ENCODE measurements at regions not wholly inside any gene's neighbourhood (a gene's known extent, or its start where the extent isn't known, plus 50 kb on each side); places are given as distances from the start of the nearest gene placed in this dataset.

DNA sequence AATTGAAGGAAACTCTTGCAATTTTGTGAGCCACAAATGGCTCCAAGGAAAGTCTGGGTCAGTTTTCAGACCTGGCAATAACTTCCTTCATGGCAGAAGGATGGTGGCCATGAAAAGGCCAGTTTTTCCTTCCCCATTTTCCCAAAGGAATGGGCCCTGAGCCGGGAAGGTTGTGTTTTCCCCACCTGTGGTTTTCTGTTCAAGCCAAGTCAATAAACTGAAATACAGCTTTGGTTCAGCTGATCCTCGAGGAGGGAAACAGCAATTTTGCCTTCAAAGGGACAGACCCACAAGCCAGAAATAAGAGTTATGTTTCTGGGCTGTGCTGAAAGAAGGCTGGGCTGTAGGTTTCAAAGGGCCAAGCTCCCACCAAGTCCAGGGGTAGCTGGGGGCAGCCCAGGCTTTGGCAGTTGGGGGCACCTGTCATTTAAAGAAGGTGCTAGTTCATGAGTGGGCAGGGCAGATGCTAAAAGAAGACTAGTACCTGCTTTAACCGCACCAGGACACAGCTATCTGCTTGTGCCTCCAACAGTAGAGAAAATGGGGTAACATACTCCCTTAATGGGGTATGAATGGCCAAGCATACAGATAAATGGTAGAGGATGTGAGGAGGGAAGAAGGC is 97.0 kb downstream of the TTC32 start:
- H3K36me3 ChIP-seq (ENCODE audit: insufficient read depth, insufficient read length, low read length): no peaks in the 10 kb centered on the region
- no peak for TF ChIP-seq SUZ12 (IDR thresholded peaks at IDR 0.05; ENCODE audit: extremely low read depth, insufficient read depth, insufficient read length)
- TF ChIP-seq ZNF274 (IDR thresholded peaks at IDR 0.05; ENCODE audit: low read depth, low read length): no peak
- no peak for TF ChIP-seq YY1 (IDR thresholded peaks at IDR 0.05; ENCODE audit: insufficient read depth, insufficient read length)
- no peaks in the 10 kb centered on the region for H3K27me3 ChIP-seq (ENCODE audit: insufficient read depth, insufficient read length)
- H3K9ac ChIP-seq (ENCODE audit: insufficient read length, low read depth): no peak overlapping the region
- no peaks in the 10 kb centered on the region for H3K4me1 ChIP-seq (ENCODE audit: insufficient read depth, insufficient read length)
- H3K9me3 ChIP-seq (ENCODE audit: insufficient read depth, low read length): no peaks in the 10 kb centered on the region
- no peak for DNase-seq (ENCODE audit: low read depth, low spot score)
- H3K4me3 ChIP-seq (ENCODE audit: insufficient read length, low read depth): no peak overlapping the region

DNA sequence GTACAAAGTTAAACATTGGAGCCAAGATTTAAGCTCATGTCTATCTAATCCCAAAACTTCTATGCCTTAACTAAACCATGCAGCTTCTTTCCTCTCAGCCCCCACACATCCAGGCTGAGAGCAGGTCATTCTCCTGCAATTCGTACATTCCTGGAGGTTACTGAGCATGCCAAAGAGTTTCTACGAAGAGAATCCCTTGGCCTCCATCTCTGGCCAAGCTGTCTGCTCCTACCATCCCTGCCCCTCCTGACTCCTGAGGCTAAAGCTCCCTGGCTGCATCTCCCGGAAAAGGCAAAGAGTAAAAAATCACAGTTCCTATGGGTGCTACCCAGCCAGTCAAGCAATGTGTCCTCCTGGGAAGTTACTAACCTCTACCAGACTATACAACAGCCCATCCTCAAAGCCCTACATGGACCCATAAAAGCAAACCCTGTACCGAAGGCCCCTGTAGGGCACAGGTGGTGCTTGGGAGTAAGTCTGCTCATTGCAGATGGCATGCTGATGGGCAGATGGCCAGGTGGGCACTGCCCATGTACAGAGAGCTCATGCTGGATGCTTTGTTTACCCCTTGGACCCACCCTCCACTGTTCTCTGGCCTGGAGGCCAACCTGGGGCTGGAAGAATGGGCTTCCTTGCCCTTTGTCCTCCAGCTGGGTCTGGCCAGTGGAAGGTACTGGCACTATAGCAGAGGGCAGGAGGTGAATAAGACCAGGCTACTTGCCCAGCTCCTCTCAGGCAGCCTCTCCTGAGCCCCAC is 99.5 kb downstream of the TTC32 start:
- no peaks in the 10 kb centered on the region for H3K36me3 ChIP-seq (ENCODE audit: insufficient read depth, insufficient read length, low read length)
- H3K9ac ChIP-seq (ENCODE audit: insufficient read length, low read depth): no peak overlapping the region
- no peaks in the 10 kb centered on the region for H3K4me1 ChIP-seq (ENCODE audit: insufficient read depth, insufficient read length)
- H3K4me3 ChIP-seq (ENCODE audit: insufficient read length, low read depth): no peak overlapping the region
- TF ChIP-seq ZNF274 (IDR thresholded peaks at IDR 0.05; ENCODE audit: low read depth, low read length): no peak
- no peaks in the 10 kb centered on the region for H3K9me3 ChIP-seq (ENCODE audit: insufficient read depth, low read length)
- no peak for DNase-seq (ENCODE audit: low read depth, low spot score)
- no peaks in the 10 kb centered on the region for H3K27me3 ChIP-seq (ENCODE audit: insufficient read depth, insufficient read length)

DNA sequence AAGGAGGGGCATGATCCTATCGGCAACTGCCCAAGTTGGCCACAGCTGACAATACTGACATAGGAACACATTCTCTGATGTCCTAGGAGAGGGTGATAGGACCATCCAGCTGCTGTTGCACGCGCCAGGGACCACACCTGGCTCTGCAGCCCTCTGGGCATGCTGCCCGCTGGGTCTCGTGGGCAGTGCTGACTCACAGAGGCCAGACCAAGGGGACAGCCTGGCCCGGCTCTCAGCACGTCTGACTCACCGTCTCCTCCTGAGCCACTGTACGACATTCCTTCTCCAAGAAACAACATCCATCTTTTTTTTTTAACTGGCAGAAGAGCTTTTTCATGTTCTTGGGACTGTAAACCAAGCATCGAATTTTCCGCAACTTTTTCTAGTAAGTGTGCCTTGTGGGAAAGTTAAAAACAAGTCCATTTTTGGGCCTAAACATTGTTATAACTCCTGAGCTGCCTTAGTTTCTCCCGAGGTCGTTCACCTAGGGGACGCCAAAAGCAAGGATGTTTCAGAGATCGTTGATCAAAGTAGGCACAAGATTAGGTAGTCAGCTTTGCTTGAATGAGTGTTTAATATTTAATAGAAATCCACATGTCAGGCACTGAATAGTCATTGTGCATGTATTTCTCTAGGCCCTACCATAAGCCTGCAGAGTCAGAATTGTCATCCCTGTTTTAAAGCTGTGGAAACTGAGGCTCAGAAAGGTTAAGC is 100.3 kb downstream of the TTC32 start:
- DNase-seq (ENCODE audit: low read depth, low spot score): no peak
- no peak overlapping the region for H3K4me3 ChIP-seq (ENCODE audit: insufficient read length, low read depth)

DNA sequence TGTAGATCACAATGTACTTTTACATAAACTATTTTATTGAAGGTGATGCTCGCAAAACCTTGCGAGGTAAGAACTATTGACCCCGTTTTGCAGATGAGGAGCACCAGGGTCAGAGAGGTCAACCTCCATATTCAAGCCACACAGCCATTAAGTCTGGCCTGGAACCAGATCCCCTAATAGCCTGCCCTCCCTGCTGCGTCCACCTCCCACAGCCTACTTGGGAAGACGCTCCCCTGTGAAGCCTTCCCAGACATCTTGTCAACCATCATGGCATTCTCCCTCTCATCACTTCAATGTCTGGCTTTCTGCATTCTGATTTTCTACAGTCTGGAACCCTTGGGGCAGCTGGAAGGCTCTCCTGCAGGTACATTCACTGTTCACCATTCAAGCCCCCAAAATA is 101.0 kb downstream of the TTC32 start:
- Histone ChIP-seq H3K4me3 (ENCODE audit: insufficient read length, low read depth) (no peak overlapping the region), H3K27me3 (ENCODE audit: insufficient read depth, insufficient read length) (no peaks in the 10 kb centered on the region), H3K36me3 (ENCODE audit: insufficient read depth, insufficient read length, low read length) (no peaks in the 10 kb centered on the region), H3K9me3 (ENCODE audit: insufficient read depth, low read length) (no peaks in the 10 kb centered on the region), H3K4me1 (ENCODE audit: insufficient read depth, insufficient read length) (no peaks in the 10 kb centered on the region), H3K9ac (ENCODE audit: insufficient read length, low read depth) (no peak overlapping the region)
- TF ChIP-seq SUZ12 (IDR thresholded peaks at IDR 0.05; ENCODE audit: extremely low read depth, insufficient read depth, insufficient read length) (no peak), YY1 (IDR thresholded peaks at IDR 0.05; ENCODE audit: insufficient read depth, insufficient read length) (no peak), ZNF274 (IDR thresholded peaks at IDR 0.05; ENCODE audit: low read depth, low read length) (no peak)
- no peak for DNase-seq (ENCODE audit: low read depth, low spot score)

More for the DNA sequence above, 100.3 kb downstream of the TTC32 start:
- TF ChIP-seq ZNF274 (IDR thresholded peaks at IDR 0.05; ENCODE audit: low read depth, low read length) (no peak), SUZ12 (IDR thresholded peaks at IDR 0.05; ENCODE audit: extremely low read depth, insufficient read depth, insufficient read length) (no peak), YY1 (IDR thresholded peaks at IDR 0.05; ENCODE audit: insufficient read depth, insufficient read length) (no peak)
- no peak overlapping the region for H3K9ac ChIP-seq (ENCODE audit: insufficient read length, low read depth)
- no peaks in the 10 kb centered on the region for H3K27me3 ChIP-seq (ENCODE audit: insufficient read depth, insufficient read length)
- H3K9me3 ChIP-seq (ENCODE audit: insufficient read depth, low read length): no peaks in the 10 kb centered on the region
- H3K4me1 ChIP-seq (ENCODE audit: insufficient read depth, insufficient read length): no peaks in the 10 kb centered on the region
- H3K36me3 ChIP-seq (ENCODE audit: insufficient read depth, insufficient read length, low read length): no peaks in the 10 kb centered on the region

- Histone ChIP-seq H3K4me1 (ENCODE audit: insufficient read depth, insufficient read length) (no peaks in the 10 kb centered on the region), H3K9me3 (ENCODE audit: insufficient read depth, low read length) (no peaks in the 10 kb centered on the region), H3K36me3 (ENCODE audit: insufficient read depth, insufficient read length, low read length) (no peaks in the 10 kb centered on the region), H3K9ac (ENCODE audit: insufficient read length, low read depth) (no peak overlapping the region), H3K27me3 (ENCODE audit: insufficient read depth, insufficient read length) (no peaks in the 10 kb centered on the region), H3K4me3 (ENCODE audit: insufficient read length, low read depth) (no peak overlapping the region)
- no peak for DNase-seq (ENCODE audit: low read depth, low spot score)
- no peak for TF ChIP-seq ZNF274 (IDR thresholded peaks at IDR 0.05; ENCODE audit: low read depth, low read length)
- no peak for TF ChIP-seq YY1 (IDR thresholded peaks at IDR 0.05; ENCODE audit: insufficient read depth, insufficient read length)
- no peak for TF ChIP-seq SUZ12 (IDR thresholded peaks at IDR 0.05; ENCODE audit: extremely low read depth, insufficient read depth, insufficient read length)
Observed at GRCh38 chr2:19799881-19800780, 101.7 kb downstream of the TTC32 start.

GRCh38 chr2:19797871-19798270 is 103.9 kb downstream of the TTC32 start:
- Histone ChIP-seq H3K4me3 (ENCODE audit: insufficient read length, low read depth) (no peak overlapping the region), H3K36me3 (ENCODE audit: insufficient read depth, insufficient read length, low read length) (no peaks in the 10 kb centered on the region), H3K27me3 (ENCODE audit: insufficient read depth, insufficient read length) (no peaks in the 10 kb centered on the region), H3K9ac (ENCODE audit: insufficient read length, low read depth) (no peak overlapping the region), H3K9me3 (ENCODE audit: insufficient read depth, low read length) (no peaks in the 10 kb centered on the region), H3K4me1 (ENCODE audit: insufficient read depth, insufficient read length) (no peaks in the 10 kb centered on the region)
- no peak for DNase-seq (ENCODE audit: low read depth, low spot score)
- TF ChIP-seq ZNF274 (IDR thresholded peaks at IDR 0.05; ENCODE audit: low read depth, low read length): no peak
- no peak for TF ChIP-seq SUZ12 (IDR thresholded peaks at IDR 0.05; ENCODE audit: extremely low read depth, insufficient read depth, insufficient read length)
